ENCODE measurements at regions not wholly inside any gene's neighbourhood (a gene's known extent, or its start where the extent isn't known, plus 50 kb on each side); places are given as distances from the start of the nearest gene placed in this dataset.
A peak's percentile ranks its signal among the peaks of the same experiment; 100 is the strongest.
"Not testable (repeated sequence)": the region's sequence is repeated elsewhere in the genome, so short reads cannot be mapped to it uniquely, and the experiment has no call there.

GRCh38 chr22:16911340-16911739, 86.1 kb upstream of the XKR3 start:
- H3K4me3 Mint-ChIP-seq (ENCODE audit: unreplicated experiment); H3K4me1 Mint-ChIP-seq (ENCODE audit: low read depth, unreplicated experiment); H3K9me3 Mint-ChIP-seq (ENCODE audit: unreplicated experiment); DNase-seq; H3K27me3 Mint-ChIP-seq (ENCODE audit: unreplicated experiment); H3K36me3 Mint-ChIP-seq (ENCODE audit: unreplicated experiment); H3K27ac Mint-ChIP-seq (ENCODE audit: unreplicated experiment): not testable (repeated sequence)
- TF ChIP-seq CTCF (IDR thresholded peaks at IDR 0.05; ENCODE audit: partially characterized antibody, unreplicated experiment): peak; percentile 37

DNA sequence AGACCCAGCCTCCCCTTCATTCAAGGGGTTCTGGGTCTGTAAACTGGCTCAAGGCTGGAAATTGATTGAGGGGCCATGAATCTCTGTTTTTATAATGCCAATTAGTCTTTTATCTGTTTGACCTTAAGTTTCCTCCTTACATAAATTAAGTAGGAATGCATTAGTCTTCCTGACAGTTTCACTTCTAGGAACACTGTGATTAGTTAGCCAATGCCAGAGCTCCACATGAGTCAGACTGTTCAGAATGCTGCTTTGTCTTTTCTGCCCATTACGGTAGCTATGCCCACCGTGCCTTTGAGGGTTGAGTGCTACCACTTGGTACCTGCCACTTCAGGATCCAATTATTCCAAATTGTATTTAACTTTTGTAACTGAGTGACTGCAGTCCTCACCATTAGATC, 76.8 kb upstream of the XKR3 start:
- not testable (repeated sequence) for H3K27me3 Mint-ChIP-seq (ENCODE audit: unreplicated experiment); H3K4me1 Mint-ChIP-seq (ENCODE audit: low read depth, unreplicated experiment); DNase-seq; H3K4me3 Mint-ChIP-seq (ENCODE audit: unreplicated experiment); H3K36me3 Mint-ChIP-seq (ENCODE audit: unreplicated experiment); H3K27ac Mint-ChIP-seq (ENCODE audit: unreplicated experiment); H3K9me3 Mint-ChIP-seq (ENCODE audit: unreplicated experiment)

- H3K4me3 Mint-ChIP-seq (ENCODE audit: unreplicated experiment); H3K36me3 Mint-ChIP-seq (ENCODE audit: unreplicated experiment); H3K27me3 Mint-ChIP-seq (ENCODE audit: unreplicated experiment); DNase-seq; H3K27ac Mint-ChIP-seq (ENCODE audit: unreplicated experiment); H3K9me3 Mint-ChIP-seq (ENCODE audit: unreplicated experiment); H3K4me1 Mint-ChIP-seq (ENCODE audit: low read depth, unreplicated experiment): not testable (repeated sequence)
These were observed 76.4 kb upstream of the XKR3 start for GRCh38 chr22:16901579-16901978.

GRCh38 chr22:16899358-16899757, 74.1 kb upstream of the XKR3 start:
- not testable (repeated sequence) for DNase-seq; H3K36me3 Mint-ChIP-seq (ENCODE audit: unreplicated experiment); H3K9me3 Mint-ChIP-seq (ENCODE audit: unreplicated experiment); H3K4me1 Mint-ChIP-seq (ENCODE audit: low read depth, unreplicated experiment); H3K4me3 Mint-ChIP-seq (ENCODE audit: unreplicated experiment); H3K27me3 Mint-ChIP-seq (ENCODE audit: unreplicated experiment); H3K27ac Mint-ChIP-seq (ENCODE audit: unreplicated experiment)

DNA sequence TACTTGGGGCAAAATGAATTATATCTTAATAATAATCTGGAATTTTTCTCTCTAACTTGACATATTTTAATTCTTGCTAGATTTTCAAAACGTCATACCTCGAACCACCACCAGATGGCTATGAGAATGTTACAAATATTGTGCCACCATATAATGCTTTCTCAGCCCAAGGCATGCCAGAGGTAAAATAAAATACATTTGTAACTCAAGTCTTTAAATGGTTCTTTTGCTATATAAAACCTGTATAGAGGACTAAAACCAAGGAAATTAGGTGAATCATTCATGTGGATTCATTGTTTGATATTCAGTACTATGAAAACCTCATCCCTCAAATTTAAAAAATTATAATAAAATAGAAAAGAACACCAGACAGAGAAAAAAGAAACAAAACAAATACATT, 72.2 kb upstream of the XKR3 start:
- H3K27ac Mint-ChIP-seq (ENCODE audit: unreplicated experiment); H3K27me3 Mint-ChIP-seq (ENCODE audit: unreplicated experiment); H3K36me3 Mint-ChIP-seq (ENCODE audit: unreplicated experiment); H3K4me1 Mint-ChIP-seq (ENCODE audit: low read depth, unreplicated experiment); H3K9me3 Mint-ChIP-seq (ENCODE audit: unreplicated experiment); DNase-seq; H3K4me3 Mint-ChIP-seq (ENCODE audit: unreplicated experiment): not testable (repeated sequence)
- peak; percentile 55 for TF ChIP-seq CTCF (IDR thresholded peaks at IDR 0.05; ENCODE audit: partially characterized antibody, unreplicated experiment)

DNA sequence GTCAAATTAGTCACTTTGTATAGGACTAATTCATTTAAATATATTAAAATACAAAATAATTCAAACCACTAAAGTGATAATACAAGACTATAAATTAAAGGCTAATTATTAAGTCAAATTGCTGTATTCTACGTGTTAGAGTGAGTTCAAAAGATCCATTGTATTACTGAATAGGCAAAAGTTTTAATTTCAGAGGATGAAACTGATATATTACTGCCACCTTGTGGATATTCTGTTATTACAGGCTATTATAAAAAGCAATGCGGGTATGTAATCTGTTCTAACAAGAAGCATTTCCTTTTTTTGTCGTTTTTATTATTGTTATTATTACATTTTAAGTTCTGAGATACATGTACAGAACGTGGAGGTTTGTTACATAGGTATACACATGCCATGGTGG, 66.7 kb upstream of the XKR3 start:
- H3K9me3 Mint-ChIP-seq (ENCODE audit: unreplicated experiment); H3K4me1 Mint-ChIP-seq (ENCODE audit: low read depth, unreplicated experiment); H3K27me3 Mint-ChIP-seq (ENCODE audit: unreplicated experiment); H3K27ac Mint-ChIP-seq (ENCODE audit: unreplicated experiment); H3K4me3 Mint-ChIP-seq (ENCODE audit: unreplicated experiment); H3K36me3 Mint-ChIP-seq (ENCODE audit: unreplicated experiment); DNase-seq: not testable (repeated sequence)
- TF ChIP-seq CTCF (IDR thresholded peaks at IDR 0.05; ENCODE audit: partially characterized antibody, unreplicated experiment): peak; percentile 61

DNA sequence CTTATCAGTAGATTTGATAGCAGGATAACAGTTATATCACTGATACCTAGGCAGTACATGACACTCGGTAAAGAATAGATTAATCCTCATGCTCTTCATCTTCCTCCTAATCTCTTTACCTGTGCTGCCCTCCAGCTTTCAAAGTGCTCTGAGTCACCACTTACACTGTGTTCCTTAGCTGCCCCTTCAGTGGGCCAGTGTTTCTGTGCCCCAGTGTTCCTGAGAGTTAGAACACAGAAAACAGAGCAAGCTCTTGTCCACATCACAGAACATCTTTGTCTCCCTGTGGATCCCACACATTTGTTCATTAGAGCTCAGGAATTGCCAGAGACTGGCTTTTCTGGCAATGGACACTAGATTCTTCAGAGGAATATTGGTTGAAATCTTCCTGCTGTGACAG, 51.1 kb upstream of the XKR3 start:
- H3K36me3 Mint-ChIP-seq (ENCODE audit: unreplicated experiment); DNase-seq; H3K4me1 Mint-ChIP-seq (ENCODE audit: low read depth, unreplicated experiment); H3K27me3 Mint-ChIP-seq (ENCODE audit: unreplicated experiment); H3K27ac Mint-ChIP-seq (ENCODE audit: unreplicated experiment); H3K9me3 Mint-ChIP-seq (ENCODE audit: unreplicated experiment); H3K4me3 Mint-ChIP-seq (ENCODE audit: unreplicated experiment): not testable (repeated sequence)

Data from glutamatergic neuron (in vitro differentiated cells).